Lower leg skin (tissue), 4 donors: ENCODE measurements at regions not wholly inside any gene's neighbourhood (a gene's known extent, or its start where the extent isn't known, plus 50 kb on each side); places are given as distances from the start of the nearest gene placed in this dataset.
"Not testable (repeated sequence)": the region's sequence is repeated elsewhere in the genome, so short reads cannot be mapped to it uniquely, and the experiment has no call there.

Experiments used
- DNase-seq, 2 donors: peaks; one replicate each; pipeline ENCODE4 v3.0.0-alpha.2; 2019; ENCODE audit warnings: low spot score in 2 of 2
- H3K4me3 ChIP-seq: fragments of 200-600 bp; sonication (generic); 2 replicates; pipeline ENCODE4 v1.5.1; 2017; ENCODE audit warnings: mild to moderate bottlenecking, low read depth; ENCODE audit not compliant: poor library complexity, severe bottlenecking
- POLR2A ChIP-seq, 2 donors: fragments of 450-650 bp; IDR thresholded peaks; one replicate each; pipeline ENCODE4 v1.6.1; 2016 to 2017; ENCODE audit warnings: antibody characterized with exemption in 2 of 2, mild to moderate bottlenecking in 1 of 2, moderate library complexity in 1 of 2
- WGBS, 2 donors: methylation state at CpG; one replicate each; pipeline ENCODE4 v1.1.5; 2018; 5-methylcytosine and 5-hydroxymethylcytosine counted together
- intact Hi-C: fragments of 100-400 bp; cut with DNase I; formaldehyde crosslinking; loops from one replicate; pipeline ENCODE4 v1.15.0; 2023; ENCODE audit warnings: low total_unique reads
- TF ChIP-seq, protein P1 (sequence below), 3 donors: fragments of 450-650 bp; IDR thresholded peaks; one replicate each; pipeline ENCODE4 v1.5.1; 2016; ENCODE audit warnings: antibody characterized with exemption in 3 of 3, mild to moderate bottlenecking in 3 of 3, moderate library complexity in 2 of 3

DNA sequence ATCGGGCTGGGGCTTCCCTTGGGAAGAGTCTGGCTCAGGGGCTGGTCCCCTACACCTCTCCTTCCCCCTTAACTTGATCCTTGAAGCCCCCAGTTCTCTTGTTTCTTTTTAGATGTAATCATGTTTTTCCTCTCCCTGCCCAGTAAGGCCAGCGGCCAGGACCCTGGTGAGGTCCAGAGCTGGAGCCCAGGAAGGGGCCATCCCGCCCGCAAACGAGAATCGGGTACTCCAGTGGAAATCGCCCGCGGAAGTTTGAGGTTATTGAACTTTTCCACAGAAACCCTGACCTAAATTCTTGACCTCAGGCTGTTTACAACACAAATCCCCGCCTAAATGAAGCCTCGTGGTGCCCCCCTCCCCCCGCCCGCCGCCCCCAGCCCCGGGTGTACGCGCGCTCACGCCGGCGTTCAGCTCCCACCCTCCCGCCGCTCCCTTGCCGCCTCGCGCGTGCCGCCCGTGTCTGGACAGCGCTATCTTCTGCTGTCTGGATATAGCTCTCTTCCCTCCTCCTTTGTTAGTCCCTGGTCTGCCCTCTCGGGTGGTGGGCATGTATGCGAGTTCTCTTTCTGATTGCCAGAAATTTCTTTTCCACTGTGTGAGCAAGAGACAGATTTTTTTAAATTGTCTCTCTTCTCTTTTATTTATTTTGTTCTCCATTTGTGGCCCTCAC lies 165.9 kb upstream of the CACNA1E start:
- no peak for TF ChIP-seq POLR2A (IDR thresholded peaks at IDR 0.05)
- TF ChIP-seq, protein P1, sequence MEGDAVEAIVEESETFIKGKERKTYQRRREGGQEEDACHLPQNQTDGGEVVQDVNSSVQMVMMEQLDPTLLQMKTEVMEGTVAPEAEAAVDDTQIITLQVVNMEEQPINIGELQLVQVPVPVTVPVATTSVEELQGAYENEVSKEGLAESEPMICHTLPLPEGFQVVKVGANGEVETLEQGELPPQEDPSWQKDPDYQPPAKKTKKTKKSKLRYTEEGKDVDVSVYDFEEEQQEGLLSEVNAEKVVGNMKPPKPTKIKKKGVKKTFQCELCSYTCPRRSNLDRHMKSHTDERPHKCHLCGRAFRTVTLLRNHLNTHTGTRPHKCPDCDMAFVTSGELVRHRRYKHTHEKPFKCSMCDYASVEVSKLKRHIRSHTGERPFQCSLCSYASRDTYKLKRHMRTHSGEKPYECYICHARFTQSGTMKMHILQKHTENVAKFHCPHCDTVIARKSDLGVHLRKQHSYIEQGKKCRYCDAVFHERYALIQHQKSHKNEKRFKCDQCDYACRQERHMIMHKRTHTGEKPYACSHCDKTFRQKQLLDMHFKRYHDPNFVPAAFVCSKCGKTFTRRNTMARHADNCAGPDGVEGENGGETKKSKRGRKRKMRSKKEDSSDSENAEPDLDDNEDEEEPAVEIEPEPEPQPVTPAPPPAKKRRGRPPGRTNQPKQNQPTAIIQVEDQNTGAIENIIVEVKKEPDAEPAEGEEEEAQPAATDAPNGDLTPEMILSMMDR (IDR thresholded peaks at IDR 0.05): no peak
- 1 to 2% methylated on average over 28 of the region's 32 CpGs for WGBS, 2 donors
- intact Hi-C loops: no loop called here
- no peak overlapping the region for H3K4me3 ChIP-seq
- DNase-seq: no peak

DNA sequence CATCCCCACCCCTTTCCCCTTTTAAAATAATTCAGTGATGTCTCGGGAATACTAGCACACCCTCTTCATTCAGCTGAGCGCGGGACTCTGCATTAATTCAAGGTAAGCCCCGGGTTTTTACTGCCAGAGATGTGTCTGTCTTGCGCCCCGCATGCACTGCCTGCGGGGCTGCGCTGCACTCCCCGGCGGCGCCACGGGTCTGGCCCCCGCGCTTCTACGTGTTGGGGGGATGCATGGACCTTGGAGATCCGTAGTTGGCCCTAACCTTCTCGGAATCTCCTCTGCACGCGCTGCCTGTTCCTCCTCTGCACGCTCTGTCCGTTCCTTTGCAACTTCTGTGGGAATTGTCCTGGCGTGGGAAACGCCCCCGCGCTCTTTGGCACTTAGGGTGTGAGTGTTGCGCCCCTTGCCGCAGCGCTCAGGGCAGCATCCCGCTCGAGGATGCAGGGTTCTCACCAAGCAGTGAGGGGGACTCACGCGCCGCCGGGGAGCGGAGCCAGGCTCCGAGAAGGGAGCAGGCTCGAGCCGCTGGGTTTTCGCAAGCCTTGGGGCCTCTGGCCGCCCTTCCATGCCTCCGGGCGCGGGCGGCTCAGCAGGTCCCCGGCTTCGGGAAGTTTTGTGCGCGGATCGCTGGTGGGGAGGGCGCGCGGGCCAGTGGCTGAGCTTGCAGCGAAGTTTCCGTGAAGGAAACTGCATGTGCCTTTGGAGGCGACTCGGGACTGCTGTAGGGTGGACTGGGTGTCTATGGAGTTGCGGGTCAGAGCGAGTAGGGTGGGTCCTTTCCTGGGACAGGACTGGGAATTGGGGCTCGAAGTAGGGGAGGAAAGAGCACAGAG lies 165.1 kb upstream of the CACNA1E start:
- H3K4me3 ChIP-seq: no peak overlapping the region
- DNase-seq: no peak

DNA sequence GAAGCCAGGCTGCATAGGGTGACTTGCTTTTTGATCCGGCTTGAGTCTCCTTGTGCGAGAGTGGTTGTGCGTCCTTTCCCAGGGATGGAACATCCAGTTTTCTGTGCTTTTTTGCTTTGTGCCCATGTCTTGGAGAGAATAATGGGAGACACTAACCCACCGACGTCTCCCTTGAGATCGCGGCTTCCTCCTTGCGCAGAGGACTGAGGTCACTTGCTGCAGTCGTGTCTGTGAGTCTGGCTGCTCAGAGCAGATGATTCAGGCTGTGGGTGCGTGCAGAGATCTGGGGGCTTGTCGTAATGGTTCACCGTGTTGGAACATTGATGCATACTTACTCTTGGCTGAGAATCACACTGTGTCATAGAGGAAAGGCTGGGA lies 164.5 kb upstream of the CACNA1E start:
- TF ChIP-seq, protein P1 (IDR thresholded peaks at IDR 0.05): no peak
- no peak for TF ChIP-seq POLR2A (IDR thresholded peaks at IDR 0.05)
- H3K4me3 ChIP-seq: no peak overlapping the region
- DNase-seq: no peak
- intact Hi-C loops: no loop called here
- 6 to 8% methylated on average over 12 of the region's 12 CpGs for WGBS, 2 donors

More for the DNA sequence above, 165.1 kb upstream of the CACNA1E start:
- WGBS, 2 donors: 1 to 2% methylated on average over 24 to 39 of the region's 59 CpGs
- TF ChIP-seq, protein P1 (IDR thresholded peaks at IDR 0.05): no peak
- no peak for TF ChIP-seq POLR2A (IDR thresholded peaks at IDR 0.05)
- intact Hi-C loops: no loop called here

DNA sequence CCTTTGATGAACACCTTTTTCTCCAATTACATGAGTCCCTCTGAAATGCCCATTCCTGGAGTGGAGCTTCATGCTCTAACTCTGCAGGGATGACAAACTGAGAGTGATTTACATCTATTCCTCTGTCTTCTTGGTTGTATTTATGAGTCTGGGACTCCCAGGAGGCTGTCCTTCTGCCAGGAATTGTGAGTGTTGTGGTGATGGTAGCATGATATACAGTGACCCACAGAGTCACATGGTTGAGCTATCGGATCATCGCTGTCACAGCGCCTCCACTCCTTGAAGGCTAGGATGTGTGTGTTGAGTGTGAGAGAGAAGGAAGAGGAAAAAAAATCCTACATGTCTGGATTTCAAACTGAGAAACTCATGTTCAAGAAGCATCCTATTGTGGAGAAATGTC lies 163.4 kb upstream of the CACNA1E start:
- no peak for DNase-seq
- TF ChIP-seq, protein P1 (IDR thresholded peaks at IDR 0.05): no peak
- no peak for TF ChIP-seq POLR2A (IDR thresholded peaks at IDR 0.05)
- 73 to 85% methylated on average over 3 of the region's 3 CpGs for WGBS, 2 donors
- no peak overlapping the region for H3K4me3 ChIP-seq
- intact Hi-C loops: no loop called here

DNA sequence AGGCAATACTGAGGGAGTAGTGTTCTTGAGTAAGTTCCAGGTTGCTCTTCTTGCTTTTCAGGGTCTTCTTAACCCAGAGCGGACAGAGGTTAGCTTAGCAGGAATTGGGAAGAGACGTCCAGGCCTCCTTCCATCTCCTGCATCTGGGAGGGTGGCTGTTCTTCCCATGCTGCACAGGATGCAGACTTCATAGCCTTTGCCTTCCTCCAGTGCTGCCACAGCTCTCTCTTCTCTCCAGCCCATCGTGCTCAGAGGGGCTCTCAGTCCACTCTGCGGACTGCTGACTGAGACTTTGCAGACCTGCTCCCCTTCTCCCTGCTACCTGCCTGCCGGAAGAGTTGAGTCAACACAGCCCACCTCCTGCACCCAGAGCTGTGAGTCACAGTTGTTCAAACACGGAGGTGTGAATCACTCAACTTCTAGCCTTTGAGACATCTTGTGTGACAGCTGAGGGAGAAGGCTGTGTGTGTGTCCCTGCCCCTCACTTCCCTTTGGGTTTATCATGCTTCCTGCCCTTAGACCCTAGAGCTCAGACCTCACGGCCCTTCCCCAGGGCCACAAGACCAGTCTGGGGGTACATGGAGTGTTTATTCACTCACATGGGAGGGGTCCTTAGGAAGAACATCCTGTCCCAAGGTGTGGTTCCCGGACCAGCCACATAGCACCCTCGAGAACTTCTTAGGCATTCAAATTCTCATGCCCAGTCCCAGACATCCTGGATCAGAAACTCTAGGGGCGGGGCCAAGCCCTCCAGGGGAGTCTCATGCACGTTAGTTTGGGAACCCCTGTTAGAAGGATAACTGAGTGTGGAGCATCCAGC lies 158.3 kb upstream of the CACNA1E start:
- DNase-seq: peak in 1 of 2 donors; percentile 40
- intact Hi-C loops: no loop called here
- 64% methylated on average over 11 of the region's 11 CpGs for WGBS, 2 donors
- no peak overlapping the region for H3K4me3 ChIP-seq
- TF ChIP-seq, protein P1 (IDR thresholded peaks at IDR 0.05): no peak
- no peak for TF ChIP-seq POLR2A (IDR thresholded peaks at IDR 0.05)

DNA sequence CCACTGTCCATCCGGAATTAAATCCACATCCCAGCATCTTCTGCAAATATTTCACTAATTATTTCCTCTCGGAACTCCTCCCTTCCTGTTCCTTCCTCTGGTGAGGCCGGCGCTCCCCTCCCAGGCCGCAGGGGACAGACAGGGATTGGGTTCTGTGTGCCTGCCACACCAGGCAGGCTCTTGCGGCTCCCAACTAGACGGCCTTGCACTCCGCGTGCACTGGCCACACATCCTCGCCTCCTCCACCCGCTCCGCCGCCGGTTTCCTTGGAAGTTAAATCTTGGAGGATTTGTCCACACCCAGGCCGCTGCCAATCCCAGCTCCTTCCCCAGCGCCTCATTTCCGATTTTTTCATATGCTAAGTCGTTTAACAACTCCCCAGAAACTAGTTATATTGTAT lies 157.6 kb upstream of the CACNA1E start:
- intact Hi-C loops: not testable (repeated sequence)

More for the DNA sequence above, 157.6 kb upstream of the CACNA1E start:
- peak in 1 of 2 donors; percentile 78 for DNase-seq
- WGBS, 2 donors: 81% methylated on average over 18 of the region's 18 CpGs
- not testable (repeated sequence) for H3K4me3 ChIP-seq
